ENCODE measurements at regions not wholly inside any gene's neighbourhood (a gene's known extent, or its start where the extent isn't known, plus 50 kb on each side); places are given as distances from the start of the nearest gene placed in this dataset.
"Not testable (repeated sequence)": the region's sequence is repeated elsewhere in the genome, so short reads cannot be mapped to it uniquely, and the experiment has no call there.

- no peak for DNase-seq
These were observed 121.8 kb upstream of the SEM1 start for GRCh38 chr7:96831446-96831845.

GRCh38 chr7:96832092-96832662 is 122.5 kb upstream of the SEM1 start:
- no peak for DNase-seq

GRCh38 chr7:96833676-96834453 is 124.2 kb upstream of the SEM1 start:
- DNase-seq: no peak

GRCh38 chr7:96836456-96836855 is 126.8 kb upstream of the SEM1 start:
- no peak for DNase-seq

GRCh38 chr7:96837593-96837992 is 127.9 kb upstream of the SEM1 start:
- DNase-seq: no peak

GRCh38 chr7:96838481-96838880 is 128.8 kb upstream of the SEM1 start:
- no peak for DNase-seq

GRCh38 chr7:96855139-96855538 is 145.5 kb upstream of the SEM1 start:
- no peak for DNase-seq

- DNase-seq: no peak
These were observed 146.0 kb upstream of the SEM1 start for GRCh38 chr7:96855691-96856090.

- no peak for DNase-seq
These were observed 135.8 kb upstream of the DLX6 start for GRCh38 chr7:96869538-96869937.

GRCh38 chr7:96870185-96870584 is 135.2 kb upstream of the DLX6 start:
- no peak for DNase-seq

- no peak for DNase-seq
These were observed 134.4 kb upstream of the DLX6 start for GRCh38 chr7:96870934-96871333.

- no peak for DNase-seq
These were observed 117.9 kb upstream of the DLX6 start for GRCh38 chr7:96887426-96887825.

- DNase-seq: no peak
These were observed 106.2 kb upstream of the DLX6 start for GRCh38 chr7:96899108-96899507.

- DNase-seq: peak; percentile 96
These were observed 103.4 kb upstream of the DLX6 start for GRCh38 chr7:96901822-96902445.

GRCh38 chr7:96903906-96904305 is 101.4 kb upstream of the DLX6 start:
- DNase-seq: no peak

- DNase-seq: no peak
These were observed 94.9 kb upstream of the DLX6 start for GRCh38 chr7:96910486-96910885.

- DNase-seq: no peak
These were observed 90.3 kb upstream of the DLX6 start for GRCh38 chr7:96915029-96915428.

- no peak for DNase-seq
These were observed 85.3 kb upstream of the DLX6 start for GRCh38 chr7:96920064-96920463.

GRCh38 chr7:96920713-96921112 is 84.6 kb upstream of the DLX6 start:
- DNase-seq: no peak

GRCh38 chr7:96921231-96921630 is 84.1 kb upstream of the DLX6 start:
- no peak for DNase-seq

GRCh38 chr7:96921771-96922170 is 83.6 kb upstream of the DLX6 start:
- DNase-seq: no peak

- DNase-seq: not testable (repeated sequence)
These were observed 82.0 kb upstream of the DLX6 start for GRCh38 chr7:96923345-96923744.

GRCh38 chr7:96927131-96927530 is 78.2 kb upstream of the DLX6 start:
- DNase-seq: no peak

GRCh38 chr7:96928965-96929364 is 76.4 kb upstream of the DLX6 start:
- no peak for DNase-seq
